ENCODE measurements at regions not wholly inside any gene's neighbourhood (a gene's known extent, or its start where the extent isn't known, plus 50 kb on each side); places are given as distances from the start of the nearest gene placed in this dataset.
"Not testable (repeated sequence)": the region's sequence is repeated elsewhere in the genome, so short reads cannot be mapped to it uniquely, and the experiment has no call there.

GRCh38 chr6:81933089-81933488, 180.6 kb upstream of the TENT5A start:
- no peaks in the 10 kb centered on the region for H4K20me1 ChIP-seq (replicated peaks; ENCODE audit: control insufficient read depth, extremely low read depth, insufficient read depth, low read length)
- no peaks in the 10 kb centered on the region for H3K9me3 ChIP-seq (replicated peaks; ENCODE audit: control insufficient read depth, insufficient read depth, low read length)
- DNase-seq (ENCODE audit: low read depth, low spot score) (no peak), FAIRE-seq (no peak)
- dilution Hi-C loops (cut with MboI; ENCODE audit: extremely low pct_ligation_motif_present, low sequenced_read_pairs), result no loop called here
- H3K9me1 ChIP-seq (replicated peaks; ENCODE audit: control insufficient read depth, extremely low read depth, insufficient read depth, low read length), result no peaks in the 10 kb centered on the region
- BruUV-seq (replicated peaks), result no TSS peak
- H3K4me2 ChIP-seq (ENCODE audit: insufficient read depth, low read length), result no peak overlapping the region
- no peak for TF ChIP-seq EZH2 (IDR thresholded peaks at IDR 0.05; ENCODE audit: borderline replicate concordance, low read depth, low read length, severe bottlenecking)
- no peak for TF ChIP-seq GATA2 (IDR thresholded peaks at IDR 0.05; ENCODE audit: insufficient read depth, insufficient read length, low read depth, low read length)
- TF ChIP-seq FOS (IDR thresholded peaks at IDR 0.05; ENCODE audit: borderline replicate concordance, insufficient read depth, low read length), result no peak
- TF ChIP-seq CTCF (IDR thresholded peaks at IDR 0.05; ENCODE audit: extremely low read depth in 1 of 2, insufficient read depth in 1 of 2, low read depth in 1 of 2, low read length in 2 of 2), result no peak
- TF ChIP-seq MYC (IDR thresholded peaks at IDR 0.05; ENCODE audit: low read depth, low read length), result no peak
- no peak for TF ChIP-seq JUN (IDR thresholded peaks at IDR 0.05; ENCODE audit: borderline replicate concordance, insufficient read depth, insufficient read length, low read depth)
- no peak for TF ChIP-seq POLR2AphosphoS5 (IDR thresholded peaks at IDR 0.05; ENCODE audit: insufficient read depth, low read depth, low read length)
- no peak for TF ChIP-seq POLR2A (IDR thresholded peaks at IDR 0.05; ENCODE audit: low read depth, low read length)
- TF ChIP-seq MAX (IDR thresholded peaks at IDR 0.05; ENCODE audit: insufficient read depth, insufficient read length), result no peak
- ChIA-PET POLR2A (no interaction called here), CTCF (no interaction called here)
- H3K36me3 ChIP-seq (ENCODE audit: control insufficient read depth in 2 of 2, extremely low read depth in 1 of 2, insufficient read depth in 2 of 2, low read length in 2 of 2), result no peaks in the 10 kb centered on the region
- peaks cover under 1% of the 10 kb centered on the region for H3K4me1 ChIP-seq (ENCODE audit: control insufficient read depth, extremely low read depth, insufficient read depth, low read length)
- no peak overlapping the region for H3K4me3 ChIP-seq (replicated peaks in 1 of 3; ENCODE audit: insufficient read depth in 1 of 3, low read depth in 1 of 3, low read length in 3 of 3)
- intact Hi-C loops (cut with micrococcal nuclease), result no loop called here
- no peaks in the 10 kb centered on the region for H3K79me2 ChIP-seq (ENCODE audit: control insufficient read depth, insufficient read depth, low read length)
- H3K27ac ChIP-seq (ENCODE audit: insufficient read depth, low read depth, low read length), result no peak overlapping the region
- H3K9ac ChIP-seq (replicated peaks; ENCODE audit: extremely low read depth, insufficient read depth, low read length), result no peak overlapping the region
- H3K27me3 ChIP-seq (ENCODE audit: control insufficient read depth in 2 of 2, insufficient read depth in 2 of 2, low read length in 2 of 2), result no peaks in the 10 kb centered on the region
- H2AFZ ChIP-seq (ENCODE audit: low read depth, low read length), result no peak overlapping the region

GRCh38 chr6:81932448-81932847, 180.0 kb upstream of the TENT5A start:
- BruUV-seq (replicated peaks); H3K4me1 ChIP-seq (ENCODE audit: control insufficient read depth, extremely low read depth, insufficient read depth, low read length); H3K27me3 ChIP-seq (ENCODE audit: control insufficient read depth in 2 of 2, insufficient read depth in 2 of 2, low read length in 2 of 2); H2AFZ ChIP-seq (ENCODE audit: low read depth, low read length); H3K27ac ChIP-seq (ENCODE audit: insufficient read depth, low read depth, low read length); CTCF ChIA-PET; DNase-seq (ENCODE audit: low read depth, low spot score); H3K79me2 ChIP-seq (ENCODE audit: control insufficient read depth, insufficient read depth, low read length); intact Hi-C loops (cut with micrococcal nuclease); H4K20me1 ChIP-seq (replicated peaks; ENCODE audit: control insufficient read depth, extremely low read depth, insufficient read depth, low read length); H3K9ac ChIP-seq (replicated peaks; ENCODE audit: extremely low read depth, insufficient read depth, low read length); H3K9me3 ChIP-seq (replicated peaks; ENCODE audit: control insufficient read depth, insufficient read depth, low read length); H3K36me3 ChIP-seq (ENCODE audit: control insufficient read depth in 2 of 2, extremely low read depth in 1 of 2, insufficient read depth in 2 of 2, low read length in 2 of 2); H3K4me2 ChIP-seq (ENCODE audit: insufficient read depth, low read length); dilution Hi-C loops (cut with MboI; ENCODE audit: extremely low pct_ligation_motif_present, low sequenced_read_pairs); POLR2A ChIA-PET; H3K4me3 ChIP-seq (replicated peaks in 1 of 3; ENCODE audit: insufficient read depth in 1 of 3, low read depth in 1 of 3, low read length in 3 of 3); FAIRE-seq; H3K9me1 ChIP-seq (replicated peaks; ENCODE audit: control insufficient read depth, extremely low read depth, insufficient read depth, low read length): not testable (repeated sequence)

Data from endothelial cell of umbilical vein (primary cell).